ENCODE measurements at regions not wholly inside any gene's neighbourhood (a gene's known extent, or its start where the extent isn't known, plus 50 kb on each side); places are given as distances from the start of the nearest gene placed in this dataset.
A peak's percentile ranks its signal among the peaks of the same experiment; 100 is the strongest.

DNA sequence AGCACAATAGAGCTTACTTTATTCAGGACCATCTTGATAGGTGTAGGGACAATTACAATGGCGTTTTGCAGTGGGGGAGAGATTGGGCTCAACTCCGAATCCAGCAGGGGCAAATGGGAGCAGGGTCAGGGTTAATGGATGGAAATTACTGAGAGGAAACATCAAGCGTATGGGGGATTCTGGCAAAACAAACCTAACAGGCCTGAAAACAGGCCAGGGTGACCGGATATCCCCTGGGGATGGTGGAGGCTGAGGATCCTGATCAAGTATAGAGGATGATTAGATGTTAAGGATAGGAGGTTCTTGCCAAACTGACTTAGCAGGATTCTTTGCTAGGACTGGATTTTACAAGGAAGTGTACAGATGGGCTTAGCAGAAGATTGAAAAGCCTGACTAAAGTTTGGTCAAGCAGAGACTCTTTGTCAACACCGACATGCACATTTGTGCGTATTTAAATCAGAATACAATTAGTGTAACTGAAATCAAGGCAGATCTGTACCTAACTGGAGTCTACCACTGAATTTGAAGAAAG is 54.5 kb upstream of the GPR45 start:
- TF ChIP-seq, protein P1, sequence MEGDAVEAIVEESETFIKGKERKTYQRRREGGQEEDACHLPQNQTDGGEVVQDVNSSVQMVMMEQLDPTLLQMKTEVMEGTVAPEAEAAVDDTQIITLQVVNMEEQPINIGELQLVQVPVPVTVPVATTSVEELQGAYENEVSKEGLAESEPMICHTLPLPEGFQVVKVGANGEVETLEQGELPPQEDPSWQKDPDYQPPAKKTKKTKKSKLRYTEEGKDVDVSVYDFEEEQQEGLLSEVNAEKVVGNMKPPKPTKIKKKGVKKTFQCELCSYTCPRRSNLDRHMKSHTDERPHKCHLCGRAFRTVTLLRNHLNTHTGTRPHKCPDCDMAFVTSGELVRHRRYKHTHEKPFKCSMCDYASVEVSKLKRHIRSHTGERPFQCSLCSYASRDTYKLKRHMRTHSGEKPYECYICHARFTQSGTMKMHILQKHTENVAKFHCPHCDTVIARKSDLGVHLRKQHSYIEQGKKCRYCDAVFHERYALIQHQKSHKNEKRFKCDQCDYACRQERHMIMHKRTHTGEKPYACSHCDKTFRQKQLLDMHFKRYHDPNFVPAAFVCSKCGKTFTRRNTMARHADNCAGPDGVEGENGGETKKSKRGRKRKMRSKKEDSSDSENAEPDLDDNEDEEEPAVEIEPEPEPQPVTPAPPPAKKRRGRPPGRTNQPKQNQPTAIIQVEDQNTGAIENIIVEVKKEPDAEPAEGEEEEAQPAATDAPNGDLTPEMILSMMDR (conservative IDR thresholded peaks at IDR 0.05), result no peak
- no peak overlapping the region for H3K4me3 ChIP-seq (ENCODE audit: low read length)
- Mint-ChIP-seq H3K4me1 (peaks cover 36% of the 10 kb centered on the region), H3K4me3 (no peak overlapping the region), H3K9me3 (peaks cover 25% of the 10 kb centered on the region), H3K27ac (no peak overlapping the region), H3K36me3 (ENCODE audit: low read depth) (no peaks in the 10 kb centered on the region), H3K27me3 (ENCODE audit: insufficient read depth) (no peaks in the 10 kb centered on the region)
- H3K36me3 ChIP-seq (ENCODE audit: control insufficient read depth, insufficient read depth, low read length), result no peaks in the 10 kb centered on the region
- H3K27me3 ChIP-seq (ENCODE audit: control insufficient read depth, insufficient read depth, low read length, poor library complexity, severe bottlenecking), result no peaks in the 10 kb centered on the region
- peaks cover 12% of the 10 kb centered on the region for H3K9me3 ChIP-seq (ENCODE audit: control insufficient read depth, low read length)
- 70 to 74% methylated on average over 6 of the region's 6 CpGs for WGBS, 2 experiments (ENCODE audit: insufficient coverage in 1 of 2, insufficient read length in 1 of 2)
- no peaks in the 10 kb centered on the region for H3K4me1 ChIP-seq (ENCODE audit: control insufficient read depth, insufficient read depth, low read length)
- no peak overlapping the region for H3K9ac ChIP-seq (ENCODE audit: extremely low read depth, low read length, poor library complexity, severe bottlenecking)
- DNase-seq, result no peak
- H3K27ac ChIP-seq (ENCODE audit: low read depth, low read length), result no peak overlapping the region

DNA sequence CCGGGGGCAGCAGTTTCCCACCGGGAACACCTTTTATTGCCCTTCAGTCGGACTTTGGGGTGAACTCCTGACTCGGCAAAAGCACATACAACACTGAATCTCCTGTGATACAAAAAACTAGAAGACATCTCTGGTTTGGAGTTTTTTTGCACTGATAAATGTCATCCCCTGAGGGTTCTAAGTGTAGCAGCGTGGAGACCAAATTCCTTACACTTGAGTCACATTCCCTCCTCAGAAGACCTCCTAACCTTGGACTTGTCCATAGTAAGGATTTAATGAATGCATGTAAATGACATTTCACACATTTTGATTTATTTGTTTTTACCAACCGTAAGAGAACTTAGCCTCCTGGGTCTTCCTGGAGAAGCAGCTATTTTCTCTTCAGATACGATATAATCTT is 54.0 kb upstream of the GPR45 start:
- H3K4me3 ChIP-seq (ENCODE audit: low read length), result no peak overlapping the region

DNA sequence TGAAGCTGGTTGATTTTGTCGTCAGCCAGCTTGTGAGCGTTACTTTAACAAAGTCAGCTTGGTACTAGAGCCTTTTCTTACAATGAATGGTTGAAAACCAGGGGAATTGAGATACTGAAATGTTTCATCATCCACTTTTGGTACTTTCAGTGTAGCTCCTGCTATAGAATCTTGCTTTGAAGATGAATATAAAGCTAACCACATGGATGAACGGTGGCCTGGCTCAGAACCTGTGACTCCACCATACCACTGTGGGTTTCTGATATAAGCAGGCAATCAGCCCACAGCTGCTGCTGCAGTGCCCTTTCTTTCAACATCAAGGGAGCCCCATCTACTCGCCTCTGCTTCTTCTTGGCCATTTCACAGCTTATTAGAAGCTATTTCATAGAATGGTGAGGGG is 53.2 kb upstream of the GPR45 start:
- H3K27ac ChIP-seq (ENCODE audit: low read depth, low read length), result no peak overlapping the region
- Mint-ChIP-seq H3K4me1 (peaks cover 36% of the 10 kb centered on the region), H3K27me3 (ENCODE audit: insufficient read depth) (no peaks in the 10 kb centered on the region), H3K27ac (no peak overlapping the region), H3K36me3 (ENCODE audit: low read depth) (no peaks in the 10 kb centered on the region), H3K4me3 (no peak overlapping the region), H3K9me3 (peaks cover 29% of the 10 kb centered on the region)
- TF ChIP-seq, protein P1 (conservative IDR thresholded peaks at IDR 0.05), result no peak
- no peaks in the 10 kb centered on the region for H3K27me3 ChIP-seq (ENCODE audit: control insufficient read depth, insufficient read depth, low read length, poor library complexity, severe bottlenecking)
- no peak for DNase-seq
- no peaks in the 10 kb centered on the region for H3K4me1 ChIP-seq (ENCODE audit: control insufficient read depth, insufficient read depth, low read length)
- H3K9ac ChIP-seq (ENCODE audit: extremely low read depth, low read length, poor library complexity, severe bottlenecking), result no peak overlapping the region
- H3K9me3 ChIP-seq (ENCODE audit: control insufficient read depth, low read length), result peaks cover 12% of the 10 kb centered on the region
- no peak overlapping the region for H3K4me3 ChIP-seq (ENCODE audit: low read length)
- WGBS, 2 experiments (ENCODE audit: insufficient coverage in 1 of 2, insufficient read length in 1 of 2), result 90 to 93% methylated on average over 3 to 4 of the region's 4 CpGs
- no peaks in the 10 kb centered on the region for H3K36me3 ChIP-seq (ENCODE audit: control insufficient read depth, insufficient read depth, low read length)

More for the DNA sequence above, 54.0 kb upstream of the GPR45 start:
- Histone ChIP-seq H3K36me3 (ENCODE audit: control insufficient read depth, insufficient read depth, low read length) (no peaks in the 10 kb centered on the region), H3K4me1 (ENCODE audit: control insufficient read depth, insufficient read depth, low read length) (no peaks in the 10 kb centered on the region), H3K27me3 (ENCODE audit: control insufficient read depth, insufficient read depth, low read length, poor library complexity, severe bottlenecking) (no peaks in the 10 kb centered on the region), H3K9ac (ENCODE audit: extremely low read depth, low read length, poor library complexity, severe bottlenecking) (no peak overlapping the region), H3K27ac (ENCODE audit: low read depth, low read length) (no peak overlapping the region), H3K9me3 (ENCODE audit: control insufficient read depth, low read length) (peaks cover 12% of the 10 kb centered on the region)
- Mint-ChIP-seq H3K27me3 (ENCODE audit: insufficient read depth) (no peaks in the 10 kb centered on the region), H3K4me1 (peaks cover 36% of the 10 kb centered on the region), H3K4me3 (no peak overlapping the region), H3K27ac (peak overlapping the region; percentile 27), H3K36me3 (ENCODE audit: low read depth) (no peaks in the 10 kb centered on the region), H3K9me3 (peaks cover 26% of the 10 kb centered on the region)
- TF ChIP-seq, protein P1 (conservative IDR thresholded peaks at IDR 0.05), result no peak
- DNase-seq, result no peak
- 82 to 93% methylated on average over 5 to 7 of the region's 7 CpGs for WGBS, 2 experiments (ENCODE audit: insufficient coverage in 1 of 2, insufficient read length in 1 of 2)
